Loucy (cell line): ENCODE measurements at regions not wholly inside any gene's neighbourhood (a gene's known extent, or its start where the extent isn't known, plus 50 kb on each side); places are given as distances from the start of the nearest gene placed in this dataset.
"Not testable (repeated sequence)": the region's sequence is repeated elsewhere in the genome, so short reads cannot be mapped to it uniquely, and the experiment has no call there.

Experiments
- H2AFZ ChIP-seq: fragments of 200-600 bp; sonication (generic); 2 replicates; pipeline ENCODE4 v1.6.0; 2016; ENCODE audit warnings: antibody characterized with exemption, mild to moderate bottlenecking, low read length, moderate library complexity
- H3F3A ChIP-seq: fragments of 200-600 bp; 2 replicates; pipeline ENCODE4 v1.6.0; 2016; ENCODE audit warnings: antibody characterized with exemption, low read depth, mild to moderate bottlenecking
- H3K27me3 ChIP-seq: fragments of 200-600 bp; sonication (generic); 2 replicates; pipeline ENCODE4 v1.6.1; 2014; ENCODE audit warnings: low read length, mild to moderate bottlenecking; ENCODE audit not compliant: insufficient read depth, poor library complexity, severe bottlenecking
- H3K36me3 ChIP-seq: fragments of 200-600 bp; sonication (generic); 2 replicates; pipeline ENCODE4 v1.6.1; 2016; ENCODE audit warnings: low read length; ENCODE audit not compliant: insufficient read depth
- H3K4me1 ChIP-seq: fragments of 200-600 bp; sonication (generic); 2 replicates; pipeline ENCODE4 v1.5.1; 2014; ENCODE audit warnings: low read length, mild to moderate bottlenecking; ENCODE audit not compliant: insufficient read depth, poor library complexity, severe bottlenecking
- H3K4me2 ChIP-seq: fragments of 200-600 bp; sonication (generic); 2 replicates; pipeline ENCODE4 v1.6.0; 2014; ENCODE audit warnings: antibody characterized with exemption, low read length, low read depth, mild to moderate bottlenecking; ENCODE audit not compliant: poor library complexity, severe bottlenecking
- H3K4me3 ChIP-seq: fragments of 200-600 bp; sonication (generic); 2 replicates; pipeline ENCODE4 v1.5.1; 2014; ENCODE audit warnings: low read length, mild to moderate bottlenecking, mixed read lengths; ENCODE audit not compliant: poor library complexity, severe bottlenecking
- H3K79me2 ChIP-seq: fragments of 200-600 bp; sonication (generic); 2 replicates; pipeline ENCODE4 v1.6.1; 2014; ENCODE audit warnings: low read length; ENCODE audit not compliant: insufficient read depth
- H3K9ac ChIP-seq: fragments of 200-600 bp; sonication (generic); 2 replicates; pipeline ENCODE4 v1.6.0; 2014; ENCODE audit warnings: mild to moderate bottlenecking, low read depth, low read length, moderate library complexity; ENCODE audit not compliant: poor library complexity, severe bottlenecking
- H3K9me2 ChIP-seq: fragments of 200-600 bp; sonication (generic); replicated peaks from 2 replicates; pipeline ENCODE4 v1.6.1; 2016; ENCODE audit warnings: low read depth, low read length, mixed read lengths
- H3K9me3 ChIP-seq: fragments of 200-600 bp; sonication (generic); 2 replicates; pipeline ENCODE4 v1.6.1; 2014; ENCODE audit warnings: mild to moderate bottlenecking, antibody characterized with exemption, low read length, low read depth; ENCODE audit not compliant: insufficient read depth
- H4K20me1 ChIP-seq: fragments of 200-600 bp; sonication (generic); 2 replicates; pipeline ENCODE4 v1.6.0; 2014; ENCODE audit warnings: antibody characterized with exemption, low read length, mild to moderate bottlenecking; ENCODE audit not compliant: insufficient read depth, poor library complexity, severe bottlenecking
- EZH2phosphoT487 ChIP-seq: fragments of 200-600 bp; IDR thresholded peaks from 2 replicates; pipeline ENCODE4 v1.6.1; 2018; ENCODE audit warnings: antibody characterized with exemption, mild to moderate bottlenecking, moderate library complexity, borderline replicate concordance
- TF ChIP-seq, protein P1 (sequence below): fragments of 200-600 bp; sonication (generic); conservative IDR thresholded peaks from 2 replicates; pipeline ENCODE4 v1.5.1; 2014; ENCODE audit warnings: mild to moderate bottlenecking, antibody characterized with exemption, low read length

DNA sequence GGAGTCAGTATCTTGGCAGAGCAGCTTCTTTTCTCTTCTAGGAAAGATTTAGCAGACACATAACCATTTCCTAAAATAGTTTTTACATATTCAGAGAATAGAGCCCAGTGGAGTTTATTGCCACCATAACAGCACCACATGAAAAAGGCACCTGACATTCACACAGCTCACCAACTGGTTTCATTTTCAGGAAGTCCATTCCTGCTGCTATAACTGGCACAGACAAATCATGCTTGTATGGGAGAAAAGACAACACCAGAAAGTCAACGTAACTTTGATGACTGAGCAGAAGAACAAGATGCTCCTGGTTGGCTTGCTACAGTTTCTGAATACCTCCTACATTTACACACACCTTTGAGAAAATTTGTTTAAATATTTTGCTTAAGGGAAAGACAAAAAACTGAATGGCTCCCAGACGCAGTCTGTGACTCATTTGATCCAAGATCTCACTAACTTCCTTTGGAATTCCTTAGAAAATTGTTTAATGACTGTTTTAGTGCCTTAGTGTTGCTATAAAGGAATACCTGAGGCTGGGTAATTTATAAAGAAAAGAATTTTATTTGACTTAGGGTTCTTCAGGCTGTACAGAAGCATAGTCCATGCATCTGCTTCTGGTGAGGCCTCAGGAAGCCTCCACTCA is 1380.6 kb downstream of the CDH8 start:
- Histone ChIP-seq H3K9me3 (no peaks in the 10 kb centered on the region), H3F3A (no peaks in the 10 kb centered on the region), H2AFZ (no peak overlapping the region)

DNA sequence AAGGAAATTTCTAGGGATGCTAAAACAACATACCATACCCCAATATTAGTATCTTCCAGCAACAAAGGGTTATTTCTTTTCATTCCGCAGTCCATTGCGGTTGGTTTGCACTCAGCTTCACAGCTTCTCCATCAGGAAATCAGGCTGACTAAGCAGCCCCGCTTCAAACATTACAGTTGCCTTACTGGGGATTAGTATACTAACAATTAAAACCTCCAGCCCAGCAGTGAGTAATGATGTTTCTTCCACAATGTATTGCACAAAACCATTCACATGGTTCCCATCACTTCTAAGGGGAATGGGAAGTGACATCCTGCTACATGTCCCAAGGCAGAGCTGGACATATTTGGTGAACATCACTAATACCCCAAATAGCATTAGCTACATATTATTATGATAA is 1384.9 kb downstream of the CDH8 start:
- no peak overlapping the region for H2AFZ ChIP-seq
- TF ChIP-seq EZH2phosphoT487: no peak
- TF ChIP-seq, protein P1, sequence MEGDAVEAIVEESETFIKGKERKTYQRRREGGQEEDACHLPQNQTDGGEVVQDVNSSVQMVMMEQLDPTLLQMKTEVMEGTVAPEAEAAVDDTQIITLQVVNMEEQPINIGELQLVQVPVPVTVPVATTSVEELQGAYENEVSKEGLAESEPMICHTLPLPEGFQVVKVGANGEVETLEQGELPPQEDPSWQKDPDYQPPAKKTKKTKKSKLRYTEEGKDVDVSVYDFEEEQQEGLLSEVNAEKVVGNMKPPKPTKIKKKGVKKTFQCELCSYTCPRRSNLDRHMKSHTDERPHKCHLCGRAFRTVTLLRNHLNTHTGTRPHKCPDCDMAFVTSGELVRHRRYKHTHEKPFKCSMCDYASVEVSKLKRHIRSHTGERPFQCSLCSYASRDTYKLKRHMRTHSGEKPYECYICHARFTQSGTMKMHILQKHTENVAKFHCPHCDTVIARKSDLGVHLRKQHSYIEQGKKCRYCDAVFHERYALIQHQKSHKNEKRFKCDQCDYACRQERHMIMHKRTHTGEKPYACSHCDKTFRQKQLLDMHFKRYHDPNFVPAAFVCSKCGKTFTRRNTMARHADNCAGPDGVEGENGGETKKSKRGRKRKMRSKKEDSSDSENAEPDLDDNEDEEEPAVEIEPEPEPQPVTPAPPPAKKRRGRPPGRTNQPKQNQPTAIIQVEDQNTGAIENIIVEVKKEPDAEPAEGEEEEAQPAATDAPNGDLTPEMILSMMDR: no peak
- no peaks in the 10 kb centered on the region for H3K79me2 ChIP-seq
- no peaks in the 10 kb centered on the region for H3K27me3 ChIP-seq
- H3K4me3 ChIP-seq: no peak overlapping the region
- H3K9me3 ChIP-seq: peaks cover 3% of the 10 kb centered on the region; the same call in 1 of the 2 replicates
- H3K9ac ChIP-seq: no peak overlapping the region
- no peaks in the 10 kb centered on the region for H4K20me1 ChIP-seq
- no peak overlapping the region for H3K4me2 ChIP-seq
- no peaks in the 10 kb centered on the region for H3F3A ChIP-seq
- no peaks in the 10 kb centered on the region for H3K9me2 ChIP-seq
- no peaks in the 10 kb centered on the region for H3K4me1 ChIP-seq
- H3K36me3 ChIP-seq: no peaks in the 10 kb centered on the region

More for the DNA sequence above, 1380.6 kb downstream of the CDH8 start:
- Histone ChIP-seq H3K9ac (no peak overlapping the region), H3K4me2 (no peak overlapping the region), H3K27me3 (no peaks in the 10 kb centered on the region), H3K36me3 (no peaks in the 10 kb centered on the region), H3K79me2 (no peaks in the 10 kb centered on the region), H3K4me3 (no peak overlapping the region), H4K20me1 (no peaks in the 10 kb centered on the region), H3K4me1 (no peaks in the 10 kb centered on the region), H3K9me2 (no peaks in the 10 kb centered on the region)
- TF ChIP-seq EZH2phosphoT487: no peak
- TF ChIP-seq, protein P1: no peak

DNA sequence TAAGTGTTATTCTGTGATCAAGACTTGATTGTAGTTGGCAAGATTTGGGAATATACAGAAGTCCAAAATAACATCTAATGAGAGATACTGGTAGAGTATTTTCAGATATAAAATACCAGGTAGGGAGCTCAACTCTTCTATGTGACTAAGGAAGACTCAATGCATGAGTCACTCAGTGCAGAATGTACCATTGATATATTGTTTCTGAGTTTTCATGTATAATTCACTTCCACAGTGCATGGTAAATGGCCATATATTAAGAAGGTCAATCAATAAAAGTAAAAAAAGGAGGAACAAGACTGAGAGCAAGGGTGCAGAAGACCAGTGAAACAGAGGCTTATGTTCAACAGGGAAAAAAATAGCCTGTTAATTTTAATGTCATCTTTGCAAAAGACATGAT is 1387.9 kb downstream of the CDH8 start:
- H3F3A ChIP-seq: no peaks in the 10 kb centered on the region
- no peak overlapping the region for H3K4me3 ChIP-seq
- no peak overlapping the region for H2AFZ ChIP-seq
- H3K9me3 ChIP-seq: peaks cover 3% of the 10 kb centered on the region; the same call in 1 of the 2 replicates
- no peak overlapping the region for H3K4me2 ChIP-seq
- H3K9me2 ChIP-seq: no peaks in the 10 kb centered on the region
- H3K36me3 ChIP-seq: no peaks in the 10 kb centered on the region
- no peaks in the 10 kb centered on the region for H3K27me3 ChIP-seq
- H3K79me2 ChIP-seq: no peaks in the 10 kb centered on the region
- no peaks in the 10 kb centered on the region for H3K4me1 ChIP-seq
- H3K9ac ChIP-seq: no peak overlapping the region
- TF ChIP-seq, protein P1: no peak
- no peak for TF ChIP-seq EZH2phosphoT487
- no peaks in the 10 kb centered on the region for H4K20me1 ChIP-seq

DNA sequence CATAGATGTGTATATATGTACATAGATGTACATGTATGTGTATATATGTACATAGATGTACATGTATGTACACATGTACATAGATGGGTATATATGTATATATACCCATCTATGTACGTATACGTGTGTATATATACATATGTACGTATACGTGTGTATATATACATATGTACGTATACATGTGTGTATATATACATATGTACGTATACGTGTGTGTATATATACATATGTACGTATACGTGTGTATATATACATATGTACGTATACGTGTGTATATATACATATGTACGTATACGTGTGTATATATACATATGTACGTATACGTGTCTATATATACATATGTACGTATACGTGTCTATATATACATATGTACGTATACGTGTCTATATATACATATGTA is 1388.8 kb downstream of the CDH8 start:
- H3F3A ChIP-seq, H3K36me3 ChIP-seq, H3K4me1 ChIP-seq, H2AFZ ChIP-seq, H3K79me2 ChIP-seq, H3K9me2 ChIP-seq, H3K4me2 ChIP-seq, H3K27me3 ChIP-seq, H3K9ac ChIP-seq, H3K9me3 ChIP-seq, H4K20me1 ChIP-seq, H3K4me3 ChIP-seq: not testable (repeated sequence)
